Hepatocyte (in vitro differentiated cells): ENCODE measurements at regions not wholly inside any gene's neighbourhood (a gene's known extent, or its start where the extent isn't known, plus 50 kb on each side); places are given as distances from the start of the nearest gene placed in this dataset.

ENCODE experiments used
- DNase-seq: peaks from one replicate; pipeline ENCODE4 v3.0.0-alpha.2; 2016; ENCODE audit warnings: low spot score
- H2AFZ ChIP-seq: fragments of 200-600 bp; sonication (generic); 2 replicates; pipeline ENCODE4 v1.6.0; 2016; ENCODE audit warnings: antibody characterized with exemption, mild to moderate bottlenecking
- H3K27ac ChIP-seq: fragments of 200-600 bp; sonication (generic); 2 replicates; pipeline ENCODE4 v1.5.1; 2016; ENCODE audit warnings: mild to moderate bottlenecking
- H3K27me3 ChIP-seq: fragments of 200-600 bp; sonication (generic); 2 replicates; pipeline ENCODE4 v1.6.1; 2016
- H3K36me3 ChIP-seq: fragments of 200-600 bp; sonication (generic); replicated peaks from 2 replicates; pipeline ENCODE4 v1.5.1; 2016; ENCODE audit warnings: low read depth; ENCODE audit not compliant: insufficient read depth
- H3K4me1 ChIP-seq: fragments of 200-600 bp; sonication (generic); 2 replicates; pipeline ENCODE4 v1.5.1; 2016; ENCODE audit warnings: mild to moderate bottlenecking, moderate library complexity; ENCODE audit not compliant: insufficient read depth
- H3K4me2 ChIP-seq: fragments of 200-600 bp; sonication (generic); 2 replicates; pipeline ENCODE4 v1.6.0; 2016
- H3K4me3 ChIP-seq: fragments of 200-600 bp; sonication (generic); 2 replicates; pipeline ENCODE4 v1.5.1; 2016; ENCODE audit warnings: mild to moderate bottlenecking
- H3K79me2 ChIP-seq: fragments of 200-600 bp; sonication (generic); 2 replicates; pipeline ENCODE4 v1.6.0; 2017; ENCODE audit warnings: mild to moderate bottlenecking
- H3K9me2 ChIP-seq: fragments of 200-600 bp; sonication (generic); replicated peaks from 2 replicates; pipeline ENCODE4 v1.6.0; 2017; ENCODE audit warnings: mild to moderate bottlenecking; ENCODE audit not compliant: insufficient read depth
- H3K9me3 ChIP-seq: fragments of 200-600 bp; sonication (generic); 2 replicates; pipeline ENCODE4 v1.5.1; 2016; ENCODE audit warnings: low read depth, mild to moderate bottlenecking
- H4K20me1 ChIP-seq: fragments of 200-600 bp; sonication (generic); 2 replicates; pipeline ENCODE4 v1.6.0; 2016; ENCODE audit warnings: mild to moderate bottlenecking; ENCODE audit not compliant: insufficient read depth, poor library complexity, severe bottlenecking
- CTCF ChIP-seq: fragments of 200-600 bp; sonication (generic); IDR thresholded peaks from 2 replicates; pipeline ENCODE4 v1.5.1; 2016; ENCODE audit warnings: antibody characterized with exemption, mild to moderate bottlenecking; ENCODE audit not compliant: poor library complexity
- EZH2 ChIP-seq: fragments of 200-600 bp; sonication (generic); IDR thresholded peaks from 2 replicates; pipeline ENCODE4 v1.6.1; 2016; ENCODE audit warnings: antibody characterized with exemption, mild to moderate bottlenecking, borderline replicate concordance
- EZH2phosphoT487 ChIP-seq: fragments of 200-600 bp; sonication (generic); IDR thresholded peaks from one replicate; pipeline ENCODE4 v1.6.1; 2018; ENCODE audit warnings: antibody characterized with exemption, mild to moderate bottlenecking, low read depth, moderate library complexity; ENCODE audit not compliant: unreplicated experiment, severe bottlenecking
- WGBS: methylation state at CpG from one replicate; pipeline ENCODE4 v1.1.6; 2016; ENCODE audit warnings: low lambda C conversion rate; ENCODE audit errors: missing lambda C conversion rate; 5-methylcytosine and 5-hydroxymethylcytosine counted together

- Histone ChIP-seq H3K27me3 (no peaks in the 10 kb centered on the region), H3K9me3 (no peaks in the 10 kb centered on the region), H3K4me3 (no peak overlapping the region), H3K4me1 (peaks cover 31% of the 10 kb centered on the region), H2AFZ (no peak overlapping the region), H3K4me2 (peak overlapping the region; percentile 66), H3K9me2 (no peaks in the 10 kb centered on the region), H3K27ac (peak overlapping the region; percentile 94), H3K36me3 (no peaks in the 10 kb centered on the region), H3K79me2 (no peaks in the 10 kb centered on the region), H4K20me1 (no peaks in the 10 kb centered on the region)
- peak; percentile 87 for DNase-seq
- 33% methylated on average over 9 of the region's 9 CpGs for WGBS
- TF ChIP-seq EZH2 (no peak), EZH2phosphoT487 (no peak), CTCF (no peak)
Measured at GRCh38 chr4:38279650-38280322, 319.6 kb downstream of the PTTG2 start.

- Histone ChIP-seq H3K4me1 (peaks cover 31% of the 10 kb centered on the region), H3K36me3 (no peaks in the 10 kb centered on the region), H3K4me3 (no peak overlapping the region), H4K20me1 (no peaks in the 10 kb centered on the region), H3K4me2 (peak overlapping the region; percentile 66), H3K27me3 (no peaks in the 10 kb centered on the region), H3K79me2 (no peaks in the 10 kb centered on the region), H2AFZ (no peak overlapping the region), H3K27ac (peak overlapping the region; percentile 94), H3K9me2 (no peaks in the 10 kb centered on the region), H3K9me3 (no peaks in the 10 kb centered on the region)
- TF ChIP-seq EZH2 = no peak
- TF ChIP-seq EZH2phosphoT487 = no peak
- no peak for TF ChIP-seq CTCF
- 64% methylated on average over 4 of the region's 4 CpGs for WGBS
- DNase-seq = no peak
Measured at GRCh38 chr4:38280323-38280706, 320.1 kb downstream of the PTTG2 start.

GRCh38 chr4:38281371-38282071 is 321.3 kb downstream of the PTTG2 start:
- no peaks in the 10 kb centered on the region for H3K9me2 ChIP-seq
- no peaks in the 10 kb centered on the region for H3K27me3 ChIP-seq
- no peak for DNase-seq
- peak overlapping the region; percentile 29 for H2AFZ ChIP-seq
- H3K4me2 ChIP-seq = peak overlapping the region; percentile 16
- TF ChIP-seq EZH2phosphoT487 = no peak
- no peak for TF ChIP-seq CTCF
- no peak for TF ChIP-seq EZH2
- H3K4me3 ChIP-seq = no peak overlapping the region
- H3K27ac ChIP-seq = peak overlapping the region; percentile 94
- 51% methylated on average over 2 of the region's 2 CpGs for WGBS
- no peaks in the 10 kb centered on the region for H3K36me3 ChIP-seq
- no peaks in the 10 kb centered on the region for H3K9me3 ChIP-seq
- no peaks in the 10 kb centered on the region for H3K79me2 ChIP-seq
- H3K4me1 ChIP-seq = peaks cover 25% of the 10 kb centered on the region
- H4K20me1 ChIP-seq = no peaks in the 10 kb centered on the region
